ENCODE measurements at regions not wholly inside any gene's neighbourhood (a gene's known extent, or its start where the extent isn't known, plus 50 kb on each side); places are given as distances from the start of the nearest gene placed in this dataset.

- 43% methylated on average over 1 of the region's 1 CpG for WGBS (ENCODE audit: insufficient coverage)
These were observed 84.5 kb upstream of the ATP11B start for GRCh38 chr3:182708810-182709209.

GRCh38 chr3:182709306-182709705 is 84.0 kb upstream of the ATP11B start:
- H3K36me3 ChIP-seq (ENCODE audit: control insufficient read depth, insufficient read depth, low read length), result no peaks in the 10 kb centered on the region
- no peak overlapping the region for H3K4me3 ChIP-seq (ENCODE audit: low read length)
- H3K27me3 ChIP-seq (ENCODE audit: control insufficient read depth, insufficient read depth, low read length), result no peaks in the 10 kb centered on the region
- H3K27ac ChIP-seq (ENCODE audit: low read length), result no peak overlapping the region
- no peaks in the 10 kb centered on the region for H3K4me1 ChIP-seq (ENCODE audit: control insufficient read depth, insufficient read depth, low read length)
- H3K9me3 ChIP-seq (replicated peaks; ENCODE audit: control insufficient read depth, low read depth, low read length), result no peaks in the 10 kb centered on the region
- DNase-seq, result no peak
- WGBS (ENCODE audit: insufficient coverage), result 63% methylated on average over 2 of the region's 6 CpGs

More at GRCh38 chr3:182708810-182709209, 84.5 kb upstream of the ATP11B start:
- no peaks in the 10 kb centered on the region for H3K9me3 ChIP-seq (replicated peaks; ENCODE audit: control insufficient read depth, low read depth, low read length)
- H3K36me3 ChIP-seq (ENCODE audit: control insufficient read depth, insufficient read depth, low read length), result no peaks in the 10 kb centered on the region
- H3K27ac ChIP-seq (ENCODE audit: low read length), result no peak overlapping the region
- no peak for DNase-seq
- no peak overlapping the region for H3K4me3 ChIP-seq (ENCODE audit: low read length)
- H3K27me3 ChIP-seq (ENCODE audit: control insufficient read depth, insufficient read depth, low read length), result no peaks in the 10 kb centered on the region
- no peaks in the 10 kb centered on the region for H3K4me1 ChIP-seq (ENCODE audit: control insufficient read depth, insufficient read depth, low read length)

DNA sequence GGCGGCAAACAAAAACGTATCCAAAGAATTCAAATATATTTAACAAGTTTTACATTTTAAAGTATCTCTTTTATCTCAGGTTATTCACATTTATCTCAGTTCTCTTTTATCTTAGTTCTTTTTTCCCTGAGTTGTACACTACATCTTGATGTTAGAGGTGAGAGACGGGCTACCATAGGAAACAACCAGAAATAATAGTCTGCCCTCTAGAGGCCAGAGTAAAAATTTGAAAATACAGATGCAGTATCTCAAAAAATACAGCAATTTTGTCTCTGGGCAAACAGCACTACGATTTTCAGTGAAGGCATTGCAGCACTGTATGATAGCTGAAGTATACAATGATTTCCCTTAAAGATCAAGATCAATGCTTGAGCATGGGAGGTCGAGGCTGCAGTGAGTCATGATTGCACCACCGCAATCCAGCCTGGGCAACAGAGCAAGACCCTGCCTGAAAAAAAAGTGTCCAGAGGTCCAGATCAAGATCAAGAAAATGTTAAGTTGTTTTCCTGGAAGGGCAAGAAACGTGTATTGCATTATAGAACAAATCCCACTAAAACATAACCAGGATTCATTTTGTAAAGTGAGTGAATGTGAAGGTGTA is 82.6 kb upstream of the ATP11B start:
- H3K27me3 ChIP-seq (ENCODE audit: control insufficient read depth, insufficient read depth, low read length), result no peaks in the 10 kb centered on the region
- H3K36me3 ChIP-seq (ENCODE audit: control insufficient read depth, insufficient read depth, low read length), result no peaks in the 10 kb centered on the region
- H3K27ac ChIP-seq (ENCODE audit: low read length), result no peak overlapping the region
- H3K4me3 ChIP-seq (ENCODE audit: low read length), result no peak overlapping the region
- H3K4me1 ChIP-seq (ENCODE audit: control insufficient read depth, insufficient read depth, low read length), result no peaks in the 10 kb centered on the region
- peak; percentile 10 for DNase-seq
- H3K9me3 ChIP-seq (replicated peaks; ENCODE audit: control insufficient read depth, low read depth, low read length), result no peaks in the 10 kb centered on the region
- WGBS (ENCODE audit: insufficient coverage), result 57% methylated on average over 1 of the region's 7 CpGs

GRCh38 chr3:182711261-182711683 is 82.0 kb upstream of the ATP11B start:
- WGBS (ENCODE audit: insufficient coverage), result 60% methylated on average over 1 of the region's 3 CpGs
- H3K36me3 ChIP-seq (ENCODE audit: control insufficient read depth, insufficient read depth, low read length), result no peaks in the 10 kb centered on the region
- no peak overlapping the region for H3K4me3 ChIP-seq (ENCODE audit: low read length)
- no peak for DNase-seq
- no peaks in the 10 kb centered on the region for H3K27me3 ChIP-seq (ENCODE audit: control insufficient read depth, insufficient read depth, low read length)
- no peak overlapping the region for H3K27ac ChIP-seq (ENCODE audit: low read length)
- H3K9me3 ChIP-seq (replicated peaks; ENCODE audit: control insufficient read depth, low read depth, low read length), result no peaks in the 10 kb centered on the region
- H3K4me1 ChIP-seq (ENCODE audit: control insufficient read depth, insufficient read depth, low read length), result no peaks in the 10 kb centered on the region

DNA sequence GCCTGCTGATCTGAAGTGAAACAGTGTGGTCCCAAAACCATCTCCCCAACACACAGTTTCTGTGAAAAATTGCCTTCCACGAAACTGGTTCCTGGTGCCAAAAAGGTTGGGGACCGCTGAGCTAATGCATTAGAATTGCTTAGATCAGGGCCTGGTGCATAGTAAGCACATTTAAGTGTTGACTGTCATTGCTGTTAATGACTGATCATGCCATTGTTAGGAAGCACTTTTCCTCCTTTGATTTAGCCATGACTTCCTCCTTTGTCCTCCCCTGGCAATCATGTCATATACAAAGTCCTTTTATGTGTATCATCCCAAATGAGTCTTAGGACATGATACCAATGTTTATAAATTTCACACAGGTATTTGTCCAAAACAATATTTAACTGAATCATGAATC is 81.5 kb upstream of the ATP11B start:
- Histone ChIP-seq H3K4me3 (ENCODE audit: low read length) (no peak overlapping the region), H3K27ac (ENCODE audit: low read length) (no peak overlapping the region), H3K9me3 (replicated peaks; ENCODE audit: control insufficient read depth, low read depth, low read length) (no peaks in the 10 kb centered on the region), H3K36me3 (ENCODE audit: control insufficient read depth, insufficient read depth, low read length) (no peaks in the 10 kb centered on the region), H3K27me3 (ENCODE audit: control insufficient read depth, insufficient read depth, low read length) (no peaks in the 10 kb centered on the region), H3K4me1 (ENCODE audit: control insufficient read depth, insufficient read depth, low read length) (no peaks in the 10 kb centered on the region)
- WGBS (ENCODE audit: insufficient coverage), result 80% methylated on average over 2 of the region's 2 CpGs
- no peak for DNase-seq

- H3K4me1 ChIP-seq (ENCODE audit: control insufficient read depth, insufficient read depth, low read length), result no peaks in the 10 kb centered on the region
- H3K27me3 ChIP-seq (ENCODE audit: control insufficient read depth, insufficient read depth, low read length), result no peaks in the 10 kb centered on the region
- H3K36me3 ChIP-seq (ENCODE audit: control insufficient read depth, insufficient read depth, low read length), result no peaks in the 10 kb centered on the region
- no peak overlapping the region for H3K27ac ChIP-seq (ENCODE audit: low read length)
- no peaks in the 10 kb centered on the region for H3K9me3 ChIP-seq (replicated peaks; ENCODE audit: control insufficient read depth, low read depth, low read length)
- WGBS (ENCODE audit: insufficient coverage), result no CpG with 5 or more reads among the region's 3 CpGs
- no peak for DNase-seq
- H3K4me3 ChIP-seq (ENCODE audit: low read length), result no peak overlapping the region
These were observed 80.2 kb upstream of the ATP11B start for GRCh38 chr3:182713111-182713510.

DNA sequence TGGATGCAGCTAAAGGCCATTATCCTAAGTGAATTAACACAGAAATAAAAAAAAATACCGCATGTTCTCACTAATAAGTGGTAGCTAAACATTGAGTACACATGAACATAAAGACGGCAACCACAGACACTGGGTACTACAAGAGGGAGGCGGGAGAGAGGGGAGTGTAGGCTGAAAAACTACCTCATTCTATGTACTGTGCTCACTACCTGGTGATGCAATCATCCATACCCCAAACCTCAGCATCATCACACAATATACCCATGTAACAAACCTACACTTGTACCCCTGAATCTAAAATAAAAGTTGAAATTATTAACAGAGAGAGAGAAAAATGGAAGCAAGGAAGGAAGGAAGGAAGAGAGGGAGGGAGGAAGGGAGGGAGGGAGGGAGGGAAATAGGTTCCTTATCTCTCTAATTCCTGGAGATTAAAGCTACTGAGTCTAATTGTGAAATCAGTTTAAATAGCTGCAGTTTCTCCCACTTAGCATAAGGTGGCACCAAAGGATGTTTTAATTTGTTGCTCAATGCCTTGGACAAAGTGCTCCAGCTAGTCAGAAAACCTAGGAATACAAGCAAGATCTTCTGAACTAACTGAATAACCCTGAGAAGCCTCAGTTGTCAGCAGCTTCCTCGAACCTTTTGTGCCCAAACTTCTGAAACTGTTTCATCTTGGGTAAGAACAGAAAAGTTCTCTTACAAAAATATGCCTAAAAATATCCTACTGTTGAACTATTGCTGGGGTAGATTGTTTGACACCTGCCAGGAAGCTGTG is 79.4 kb upstream of the ATP11B start:
- whole genome bisulfite sequencing (ENCODE audit: insufficient coverage), result no CpG with 5 or more reads among the region's 4 CpGs
- Histone ChIP-seq H3K4me3 (ENCODE audit: low read length) (no peak overlapping the region), H3K4me1 (ENCODE audit: control insufficient read depth, insufficient read depth, low read length) (no peaks in the 10 kb centered on the region), H3K36me3 (ENCODE audit: control insufficient read depth, insufficient read depth, low read length) (no peaks in the 10 kb centered on the region), H3K27me3 (ENCODE audit: control insufficient read depth, insufficient read depth, low read length) (no peaks in the 10 kb centered on the region), H3K27ac (ENCODE audit: low read length) (no peak overlapping the region), H3K9me3 (replicated peaks; ENCODE audit: control insufficient read depth, low read depth, low read length) (no peaks in the 10 kb centered on the region)
- peak; percentile 67 for DNase-seq

GRCh38 chr3:182715006-182715405 is 78.3 kb upstream of the ATP11B start:
- WGBS (ENCODE audit: insufficient coverage), result 88% methylated on average over 1 of the region's 2 CpGs
- Histone ChIP-seq H3K4me3 (ENCODE audit: low read length) (no peak overlapping the region), H3K36me3 (ENCODE audit: control insufficient read depth, insufficient read depth, low read length) (no peaks in the 10 kb centered on the region), H3K27me3 (ENCODE audit: control insufficient read depth, insufficient read depth, low read length) (no peaks in the 10 kb centered on the region), H3K4me1 (ENCODE audit: control insufficient read depth, insufficient read depth, low read length) (no peaks in the 10 kb centered on the region), H3K27ac (ENCODE audit: low read length) (no peak overlapping the region), H3K9me3 (replicated peaks; ENCODE audit: control insufficient read depth, low read depth, low read length) (no peaks in the 10 kb centered on the region)
- no peak for DNase-seq

DNA sequence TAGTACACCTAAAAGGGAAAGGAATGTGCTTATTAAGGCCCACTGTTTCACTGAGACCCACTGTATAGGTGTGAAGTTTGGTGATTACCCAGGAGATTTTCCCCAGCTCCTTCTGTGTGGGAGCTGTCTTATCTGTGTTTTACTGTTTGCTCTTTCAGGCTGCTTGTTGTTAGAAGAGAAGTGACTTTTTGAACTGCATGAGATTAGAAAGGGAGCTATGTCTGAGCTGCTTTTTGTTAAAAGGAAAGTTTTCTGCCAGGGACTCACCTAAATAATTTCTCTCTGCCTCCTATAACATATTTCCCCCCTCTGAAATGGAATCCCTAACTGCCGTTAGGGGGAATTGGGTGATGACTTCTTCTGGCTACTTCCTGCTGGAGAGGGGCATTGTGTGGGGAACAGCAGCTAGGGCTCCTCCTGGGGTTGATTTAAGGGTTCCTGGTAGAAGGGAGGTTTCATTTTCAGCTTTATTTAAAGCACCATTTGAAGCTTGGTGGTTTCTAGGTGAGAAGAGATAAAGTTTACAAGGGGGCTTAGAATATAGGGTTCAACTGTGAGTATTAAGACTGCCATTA is 77.1 kb upstream of the ATP11B start:
- Histone ChIP-seq H3K27ac (ENCODE audit: low read length) (no peak overlapping the region), H3K36me3 (ENCODE audit: control insufficient read depth, insufficient read depth, low read length) (no peaks in the 10 kb centered on the region), H3K4me1 (ENCODE audit: control insufficient read depth, insufficient read depth, low read length) (no peaks in the 10 kb centered on the region), H3K27me3 (ENCODE audit: control insufficient read depth, insufficient read depth, low read length) (no peaks in the 10 kb centered on the region), H3K9me3 (replicated peaks; ENCODE audit: control insufficient read depth, low read depth, low read length) (no peaks in the 10 kb centered on the region), H3K4me3 (ENCODE audit: low read length) (no peak overlapping the region)
- DNase-seq, result no peak
- no CpG with 5 or more reads among the region's 1 CpG for WGBS (ENCODE audit: insufficient coverage)

DNA sequence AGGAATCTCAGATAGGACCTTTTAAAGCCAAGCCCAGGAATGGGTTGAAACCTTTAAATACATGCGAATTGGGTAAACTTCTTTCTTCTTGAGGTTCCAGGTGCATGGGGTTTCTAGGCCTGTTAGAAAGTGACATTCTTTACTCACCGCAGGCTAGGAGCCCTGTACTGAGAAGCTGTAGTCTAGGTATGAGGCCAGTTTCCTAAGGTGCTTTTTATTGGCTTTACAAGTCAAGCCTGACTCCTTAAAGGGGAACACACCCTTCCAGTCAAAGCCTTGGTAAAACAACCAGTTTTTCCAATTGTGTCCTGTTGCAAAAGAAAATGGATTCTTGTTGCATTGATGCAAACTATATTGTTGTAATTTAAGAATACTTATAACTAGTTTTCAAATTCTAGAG is 76.1 kb upstream of the ATP11B start:
- DNase-seq, result no peak

More for the DNA sequence above, 76.1 kb upstream of the ATP11B start:
- H3K4me1 ChIP-seq (ENCODE audit: control insufficient read depth, insufficient read depth, low read length), result no peaks in the 10 kb centered on the region
- no peaks in the 10 kb centered on the region for H3K36me3 ChIP-seq (ENCODE audit: control insufficient read depth, insufficient read depth, low read length)
- no peak overlapping the region for H3K27ac ChIP-seq (ENCODE audit: low read length)
- H3K4me3 ChIP-seq (ENCODE audit: low read length), result no peak overlapping the region
- H3K9me3 ChIP-seq (replicated peaks; ENCODE audit: control insufficient read depth, low read depth, low read length), result no peaks in the 10 kb centered on the region
- WGBS (ENCODE audit: insufficient coverage), result 80% methylated on average over 1 of the region's 2 CpGs
- H3K27me3 ChIP-seq (ENCODE audit: control insufficient read depth, insufficient read depth, low read length), result no peaks in the 10 kb centered on the region
